Astrocyte (in vitro differentiated cells and primary cell): ENCODE measurements at regions not wholly inside any gene's neighbourhood (a gene's known extent, or its start where the extent isn't known, plus 50 kb on each side); places are given as distances from the start of the nearest gene placed in this dataset.

Source experiments
- EZH2 ChIP-seq: IDR thresholded peaks from 2 replicates; pipeline ENCODE4 v1.6.1; 2012; ENCODE audit warnings: mild to moderate bottlenecking, low read length, inconsistent platforms; ENCODE audit not compliant: insufficient read depth
- TF ChIP-seq, protein P1 (sequence below): IDR thresholded peaks from 2 replicates; pipeline ENCODE4 v1.5.1; 2011; ENCODE audit warnings: low read depth, mild to moderate bottlenecking, inconsistent platforms, low read length, moderate library complexity; ENCODE audit not compliant: insufficient read depth

DNA sequence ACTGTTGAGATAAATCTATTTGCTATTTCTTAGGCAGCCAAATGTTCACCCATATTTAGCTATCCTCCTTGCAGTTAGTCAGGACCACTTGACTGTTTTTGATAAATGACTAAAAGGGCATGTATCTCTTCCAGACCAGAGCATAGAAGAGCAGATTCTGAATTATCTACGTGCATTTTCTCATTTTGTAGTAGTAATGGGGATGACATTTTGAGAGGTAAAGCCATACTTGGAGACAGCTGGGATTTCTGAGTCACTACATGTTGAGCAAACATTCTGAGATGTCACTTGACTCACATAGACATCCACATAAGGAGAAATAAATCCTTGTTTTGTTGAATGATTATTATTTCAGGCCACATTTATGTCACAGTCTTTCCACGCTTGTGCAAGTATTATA lies 297.6 kb downstream of the CDH10 start:
- TF ChIP-seq, protein P1, sequence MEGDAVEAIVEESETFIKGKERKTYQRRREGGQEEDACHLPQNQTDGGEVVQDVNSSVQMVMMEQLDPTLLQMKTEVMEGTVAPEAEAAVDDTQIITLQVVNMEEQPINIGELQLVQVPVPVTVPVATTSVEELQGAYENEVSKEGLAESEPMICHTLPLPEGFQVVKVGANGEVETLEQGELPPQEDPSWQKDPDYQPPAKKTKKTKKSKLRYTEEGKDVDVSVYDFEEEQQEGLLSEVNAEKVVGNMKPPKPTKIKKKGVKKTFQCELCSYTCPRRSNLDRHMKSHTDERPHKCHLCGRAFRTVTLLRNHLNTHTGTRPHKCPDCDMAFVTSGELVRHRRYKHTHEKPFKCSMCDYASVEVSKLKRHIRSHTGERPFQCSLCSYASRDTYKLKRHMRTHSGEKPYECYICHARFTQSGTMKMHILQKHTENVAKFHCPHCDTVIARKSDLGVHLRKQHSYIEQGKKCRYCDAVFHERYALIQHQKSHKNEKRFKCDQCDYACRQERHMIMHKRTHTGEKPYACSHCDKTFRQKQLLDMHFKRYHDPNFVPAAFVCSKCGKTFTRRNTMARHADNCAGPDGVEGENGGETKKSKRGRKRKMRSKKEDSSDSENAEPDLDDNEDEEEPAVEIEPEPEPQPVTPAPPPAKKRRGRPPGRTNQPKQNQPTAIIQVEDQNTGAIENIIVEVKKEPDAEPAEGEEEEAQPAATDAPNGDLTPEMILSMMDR, result no peak
- TF ChIP-seq EZH2, result no peak
